GM11168 (cell line): ENCODE measurements at regions not wholly inside any gene's neighbourhood (a gene's known extent, or its start where the extent isn't known, plus 50 kb on each side); places are given as distances from the start of the nearest gene placed in this dataset.

Experiments used
- in situ Hi-C: fragments of 300-500 bp; cut with MboI; formaldehyde crosslinking; loops from one replicate; pipeline ENCODE4 v1.12.0; 2022; ENCODE audit warnings: low sequenced_read_pairs; ENCODE audit not compliant: unreplicated experiment

DNA sequence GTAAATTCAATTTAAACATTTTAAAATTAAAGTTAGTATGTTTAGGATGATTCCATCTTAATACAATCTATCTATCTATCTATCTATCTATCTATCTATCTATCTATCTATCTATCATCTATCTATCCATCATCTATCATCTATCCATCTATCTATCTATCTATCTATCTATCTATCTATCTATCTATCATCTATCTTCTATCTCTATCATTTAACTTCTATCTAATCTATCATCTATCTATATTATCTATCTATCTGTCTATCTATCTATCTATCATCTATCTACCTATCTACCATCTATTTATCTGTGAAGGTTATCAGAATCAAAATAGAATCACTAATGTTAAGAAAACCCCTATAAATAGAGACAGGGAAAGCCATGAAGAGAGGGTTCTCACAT lies 78.3 kb downstream of the RAMP3 start:
- in situ Hi-C loops, result no loop called here

GRCh38 chr7:45236666-45237065 lies 79.1 kb downstream of the RAMP3 start:
- in situ Hi-C loops, result no loop called here

DNA sequence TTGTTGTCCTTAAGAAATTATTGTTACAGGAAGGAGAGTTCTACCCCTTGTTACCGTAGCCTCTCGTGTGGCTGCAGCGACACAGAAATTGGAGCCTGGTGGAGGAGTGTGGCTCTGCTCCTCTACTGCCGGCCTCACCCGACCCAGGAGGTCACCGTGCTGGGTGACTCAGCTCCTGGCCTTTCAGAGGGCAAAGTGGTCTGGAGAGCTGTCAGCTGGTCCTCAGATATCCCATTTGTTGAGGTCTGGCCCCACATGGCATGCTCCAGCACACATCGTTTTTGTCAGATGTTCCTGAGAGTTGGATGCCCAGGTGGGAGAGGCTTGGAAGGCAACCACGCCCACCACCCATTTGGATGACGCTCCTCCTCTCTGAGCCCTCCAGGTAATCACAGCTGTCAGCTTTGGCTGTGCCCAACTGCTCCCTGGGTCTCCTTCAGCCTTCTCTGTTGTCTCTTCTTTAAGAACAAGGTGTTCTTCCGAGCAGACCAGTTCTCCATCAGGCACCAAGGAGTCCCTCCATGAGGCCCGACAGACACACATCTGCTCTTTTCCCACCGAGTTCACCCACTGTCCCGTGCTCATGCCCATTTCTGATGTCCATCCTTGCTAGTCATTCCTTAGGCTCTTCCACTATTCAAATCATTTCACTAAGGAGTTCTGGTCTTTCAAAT lies 80.3 kb downstream of the RAMP3 start:
- in situ Hi-C loops, result no loop called here

- in situ Hi-C loops, result no loop called here
These were observed 81.2 kb downstream of the RAMP3 start for GRCh38 chr7:45238806-45239205.

DNA sequence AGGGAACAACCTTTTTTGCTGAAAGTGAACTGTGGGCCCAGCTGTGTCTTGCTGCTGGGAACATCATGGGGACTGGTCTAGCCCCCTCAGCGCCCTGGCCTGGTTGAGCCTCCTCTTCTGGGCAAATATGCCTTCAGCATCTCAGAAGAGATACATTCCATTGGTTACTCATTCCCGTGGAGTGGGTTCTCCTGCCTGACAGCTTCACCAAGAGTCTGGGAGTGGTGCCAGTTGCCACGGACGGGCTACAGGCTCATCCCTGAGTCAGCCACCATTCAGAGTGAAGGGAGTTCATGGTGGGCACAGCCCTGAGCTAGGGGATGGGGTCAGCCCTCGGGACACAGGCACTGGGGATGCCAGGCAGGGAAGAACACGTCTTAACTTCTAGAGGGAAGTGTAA lies 81.9 kb downstream of the RAMP3 start:
- in situ Hi-C loops, result no loop called here

DNA sequence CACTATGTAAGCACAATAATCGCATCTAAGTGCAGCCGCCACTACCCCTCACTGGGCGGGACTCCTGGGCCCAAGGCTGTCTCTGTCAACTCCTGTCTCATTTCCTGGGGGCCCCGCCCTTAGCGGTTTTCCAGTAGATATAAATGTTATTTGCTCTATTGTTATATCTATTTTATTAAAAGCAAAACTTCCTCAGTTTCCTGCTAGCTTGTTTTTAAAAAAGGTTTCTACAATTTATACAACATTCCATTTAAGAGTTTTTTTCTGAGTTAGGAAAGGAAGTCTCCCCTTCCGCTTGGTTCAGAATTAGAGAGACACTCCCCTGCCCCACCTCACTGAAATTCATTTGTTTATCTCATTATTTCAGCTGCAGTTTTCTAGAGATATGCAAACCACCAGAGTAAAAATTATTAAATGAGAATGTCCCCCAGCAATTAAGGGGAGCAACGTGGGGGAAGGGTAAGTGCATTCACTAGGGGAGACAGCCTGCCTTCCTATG lies 82.7 kb downstream of the RAMP3 start:
- in situ Hi-C loops, result no loop called here

DNA sequence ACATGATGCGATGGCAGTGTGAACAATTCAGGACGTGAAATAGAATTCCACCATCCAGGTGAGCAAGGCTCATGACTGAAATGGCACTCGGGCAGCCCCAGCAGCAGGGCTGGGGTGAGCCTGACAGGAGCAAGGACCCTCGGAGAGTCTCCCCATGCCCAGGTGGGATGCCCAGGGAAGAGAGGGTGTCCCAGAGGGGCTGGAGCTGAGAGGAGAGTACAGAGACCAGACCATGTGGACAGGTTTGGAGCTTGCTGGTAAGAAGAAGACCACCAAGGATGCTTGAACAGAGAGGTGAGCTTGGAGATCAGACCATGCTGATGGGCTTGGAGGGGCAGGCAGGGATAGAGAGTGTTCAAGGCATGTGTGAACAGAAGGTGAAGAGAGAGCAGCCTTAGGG lies 83.3 kb downstream of the RAMP3 start:
- in situ Hi-C loops, result no loop called here

DNA sequence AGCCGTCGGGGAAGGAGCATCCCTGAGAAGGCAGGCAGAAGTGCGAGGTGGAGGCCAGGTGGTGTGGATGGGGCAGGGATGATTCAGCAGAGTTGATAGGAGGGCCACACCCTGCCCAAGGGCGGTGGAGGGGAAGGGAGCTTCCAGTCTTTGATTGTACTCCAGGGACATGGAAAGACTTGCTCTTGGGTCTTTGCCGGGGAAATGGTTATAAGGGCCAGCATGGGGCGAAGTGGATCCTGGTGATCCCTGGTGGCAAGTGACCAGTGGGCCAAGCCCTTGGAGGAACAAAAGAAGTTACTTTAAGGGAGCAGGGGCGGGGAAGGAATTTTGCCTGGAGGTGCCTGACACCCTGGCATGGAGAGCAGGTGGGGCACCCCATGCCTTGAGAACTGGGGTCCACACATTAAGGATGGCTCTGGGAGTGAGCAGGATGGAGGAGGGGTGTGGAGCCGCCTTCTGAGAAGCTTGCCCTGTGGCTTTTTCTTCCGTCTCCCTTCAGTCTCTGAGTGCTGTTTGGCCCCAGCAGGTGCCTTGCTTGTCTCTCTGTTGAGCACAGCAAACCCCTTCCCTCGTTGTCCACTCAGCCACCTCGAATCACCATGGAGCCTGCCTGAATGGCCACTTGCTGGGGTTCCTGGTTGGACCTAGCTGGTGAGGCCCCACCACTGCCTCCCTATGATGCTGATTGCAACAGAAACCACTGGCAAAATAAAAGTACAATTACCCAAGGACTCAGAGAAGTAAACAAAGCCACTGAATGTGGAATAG lies 83.9 kb downstream of the RAMP3 start:
- in situ Hi-C loops, result no loop called here

GRCh38 chr7:45242261-45242660 lies 84.7 kb downstream of the RAMP3 start:
- in situ Hi-C loops, result no loop called here

DNA sequence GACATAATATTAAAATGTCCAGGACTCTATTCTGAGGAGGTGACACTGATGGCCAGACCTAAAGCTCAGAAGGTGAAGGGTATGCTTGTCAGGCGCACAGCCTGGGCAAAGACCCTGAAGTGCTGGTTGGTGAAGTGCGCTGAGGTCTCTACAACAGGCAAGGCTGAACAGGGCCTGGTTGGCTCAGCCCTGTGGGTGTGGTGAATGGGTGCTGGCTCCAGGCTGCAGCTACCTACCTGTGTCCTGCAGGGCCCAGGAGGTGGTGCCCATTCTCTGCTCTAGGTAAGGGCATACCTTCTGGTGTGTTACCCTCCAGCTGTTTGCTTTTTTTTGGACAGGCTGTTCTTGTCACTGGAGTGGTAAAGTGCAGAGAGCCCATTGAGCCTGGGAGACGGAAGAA lies 85.1 kb downstream of the RAMP3 start:
- in situ Hi-C loops, result no loop called here

DNA sequence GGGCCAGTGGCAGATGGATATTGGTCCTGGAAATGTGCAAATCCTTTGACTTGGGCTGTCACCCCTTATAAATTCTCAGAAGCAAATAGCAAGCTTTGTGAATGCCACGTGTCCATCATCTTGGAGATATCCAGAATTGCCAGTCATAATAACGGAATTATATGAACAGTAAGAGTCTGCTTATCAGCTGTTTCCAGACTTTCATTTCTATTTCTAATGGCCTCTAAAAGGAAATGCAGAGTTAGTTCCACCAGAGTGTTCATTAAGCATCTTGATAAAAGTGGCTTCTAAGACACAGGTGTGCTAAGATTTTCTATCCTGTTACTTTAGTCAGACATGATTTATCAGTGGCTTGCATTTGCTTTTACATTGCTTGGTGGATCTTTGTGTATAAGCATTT lies 87.4 kb downstream of the RAMP3 start:
- in situ Hi-C loops, result no loop called here

- in situ Hi-C loops, result no loop called here
These were observed 88.7 kb downstream of the RAMP3 start for GRCh38 chr7:45246339-45246738.

DNA sequence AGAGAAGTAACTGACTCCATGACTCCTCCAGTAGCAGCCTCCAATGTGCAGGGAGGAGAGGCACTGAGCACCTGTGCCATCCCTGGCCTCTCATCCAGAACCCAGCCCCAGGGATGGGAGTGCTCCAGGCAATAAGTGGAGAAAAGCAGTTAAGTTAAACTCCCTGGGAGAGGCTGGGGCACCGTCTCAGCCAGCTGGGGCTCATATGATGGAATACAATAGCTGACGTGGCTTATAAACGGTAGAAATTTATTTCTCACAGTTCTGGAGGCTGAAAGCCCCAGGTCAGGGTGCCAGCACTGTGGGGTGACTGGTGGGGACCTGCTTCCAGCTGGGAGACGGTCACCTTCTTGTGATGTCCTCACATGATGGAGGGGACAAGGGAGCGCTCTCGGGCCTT lies 94.7 kb downstream of the RAMP3 start:
- in situ Hi-C loops, result loop anchor here (5.0 kb wide), 1 partner anchor 100 kb away; no protein-coding TSS in a partner anchor

DNA sequence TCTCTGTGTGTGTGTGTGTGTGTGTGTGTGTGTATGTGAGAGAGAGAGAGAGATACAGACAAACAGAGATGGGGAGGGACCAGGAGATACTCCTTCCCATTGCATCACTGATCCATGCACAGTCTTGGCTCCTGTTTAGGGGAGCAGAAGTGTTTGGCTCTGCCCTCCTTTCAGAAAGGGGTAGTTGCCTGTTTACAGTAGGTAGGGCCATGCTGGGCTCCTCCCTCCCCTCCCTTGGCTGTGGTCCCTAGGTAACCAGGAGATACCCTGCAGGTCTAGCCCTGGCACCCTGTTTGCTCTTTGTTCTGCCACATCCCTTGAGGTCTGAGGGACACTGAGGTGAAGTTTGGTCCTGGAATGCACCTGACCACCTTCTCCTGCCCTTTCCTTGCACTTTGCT lies 95.3 kb downstream of the RAMP3 start:
- in situ Hi-C loops, result loop anchor here (5.0 kb wide), 1 partner anchor 101 kb away; no protein-coding TSS in a partner anchor

GRCh38 chr7:45253368-45253767 lies 95.8 kb downstream of the RAMP3 start:
- in situ Hi-C loops, result loop anchor here (5.0 kb wide), 1 partner anchor 101 kb away; no protein-coding TSS in a partner anchor

GRCh38 chr7:45255187-45255586 lies 97.6 kb downstream of the RAMP3 start:
- in situ Hi-C loops, result no loop called here

GRCh38 chr7:45256309-45256708 lies 98.7 kb downstream of the RAMP3 start:
- in situ Hi-C loops, result no loop called here

DNA sequence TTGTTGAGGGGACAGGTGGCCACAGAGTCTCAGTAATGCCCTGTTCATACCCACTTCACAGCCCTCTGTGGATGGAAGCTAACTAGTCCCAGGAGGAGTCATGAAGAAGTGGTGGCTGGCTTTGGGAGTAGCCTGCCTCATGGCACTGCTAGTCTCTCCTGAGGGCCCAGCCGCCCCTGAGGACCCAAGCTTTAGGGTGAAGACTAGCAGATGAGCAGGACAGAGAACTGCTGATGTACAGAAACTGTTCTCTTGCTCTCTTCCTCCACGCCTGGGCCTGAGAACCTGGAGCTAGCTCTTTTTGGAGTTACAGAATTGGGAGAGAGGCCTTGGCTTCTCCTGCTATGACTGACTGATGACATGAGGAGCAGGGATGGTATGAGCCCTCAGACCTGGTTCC lies 99.2 kb downstream of the RAMP3 start:
- in situ Hi-C loops, result no loop called here

- in situ Hi-C loops, result no loop called here
These were observed 99.7 kb downstream of the RAMP3 start for GRCh38 chr7:45257284-45257683.

DNA sequence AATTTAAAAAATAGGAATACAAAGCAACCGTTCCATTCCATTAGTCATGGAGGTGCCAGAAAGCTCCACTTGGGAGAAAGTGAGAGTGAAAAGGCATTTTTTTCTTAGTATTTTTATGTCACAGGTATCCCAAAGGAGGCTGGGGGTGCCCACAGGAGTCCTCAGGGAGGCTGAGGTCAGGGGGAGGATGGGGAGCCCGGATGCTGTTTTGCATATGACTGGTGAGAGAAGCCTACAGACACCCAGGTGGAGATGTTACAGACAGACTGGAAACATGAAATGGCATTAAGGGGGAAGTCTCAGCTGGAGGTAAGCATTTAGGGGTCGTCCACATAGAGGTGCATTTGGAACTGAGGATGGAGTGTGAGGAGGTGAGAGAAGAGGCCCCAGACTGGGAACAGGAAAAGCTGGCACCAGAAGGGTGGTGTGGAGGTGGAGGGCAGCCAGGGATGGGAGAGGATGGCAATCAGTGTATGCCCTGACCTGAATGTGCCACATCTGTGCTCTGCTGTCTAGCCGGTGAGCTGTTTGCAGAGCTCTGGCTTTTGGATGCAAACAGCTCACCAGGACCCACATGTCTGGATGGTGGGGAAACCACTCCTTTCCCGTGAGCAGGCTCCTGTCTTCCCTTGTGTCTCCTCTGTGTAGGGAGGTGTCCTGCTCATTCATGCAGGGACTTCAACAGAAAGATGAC lies 101.1 kb downstream of the RAMP3 start:
- in situ Hi-C loops, result no loop called here

DNA sequence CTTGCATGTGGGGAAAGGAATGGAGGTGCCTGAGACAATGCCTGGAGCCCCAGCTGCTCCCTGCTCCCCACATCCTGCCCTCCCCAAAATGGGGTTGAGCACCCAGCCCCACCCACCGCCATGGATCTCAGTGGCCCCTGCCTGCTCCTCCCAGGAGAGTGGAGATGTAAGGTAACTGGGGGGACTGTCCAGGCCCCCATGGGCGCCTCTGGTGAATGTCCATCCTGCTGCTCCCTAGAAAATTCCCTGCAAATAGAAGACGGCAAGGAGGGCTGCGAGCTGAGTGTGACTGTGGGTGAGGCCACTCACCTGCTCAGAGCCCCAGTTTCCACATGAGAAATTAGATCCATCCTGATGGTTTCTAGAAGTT lies 101.6 kb downstream of the RAMP3 start:
- in situ Hi-C loops, result no loop called here
